GM21717 (cell line): ENCODE measurements at regions not wholly inside any gene's neighbourhood (a gene's known extent, or its start where the extent isn't known, plus 50 kb on each side); places are given as distances from the start of the nearest gene placed in this dataset.

Source experiments
- ATAC-seq: cut with Tn5 transposase; IDR thresholded peaks from one replicate; pipeline ENCODE4 v1.9.1; 2021; ENCODE audit warnings: mild to moderate bottlenecking, moderate library complexity; ENCODE audit not compliant: unreplicated experiment

DNA sequence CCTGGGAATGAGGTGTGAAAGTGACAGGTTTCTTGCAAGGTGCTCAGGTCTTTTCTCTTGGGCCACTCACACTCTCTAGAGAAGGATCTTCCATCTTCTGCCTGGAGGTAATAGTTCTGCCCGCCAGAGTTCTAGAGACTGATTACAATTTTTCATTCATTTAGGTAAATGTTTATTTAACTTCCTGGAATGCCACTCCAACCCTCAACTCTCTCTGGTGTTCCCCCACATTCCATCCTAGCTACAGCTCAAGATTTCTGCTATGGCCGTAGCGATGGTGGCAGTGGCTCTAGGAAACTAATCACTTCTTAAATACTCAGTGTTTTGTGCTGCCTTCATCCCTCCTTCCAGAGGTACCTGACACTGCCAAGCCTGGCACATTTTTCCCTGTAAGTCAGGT, 174.6 kb downstream of the WDR11 start:
- ATAC-seq: no peak

DNA sequence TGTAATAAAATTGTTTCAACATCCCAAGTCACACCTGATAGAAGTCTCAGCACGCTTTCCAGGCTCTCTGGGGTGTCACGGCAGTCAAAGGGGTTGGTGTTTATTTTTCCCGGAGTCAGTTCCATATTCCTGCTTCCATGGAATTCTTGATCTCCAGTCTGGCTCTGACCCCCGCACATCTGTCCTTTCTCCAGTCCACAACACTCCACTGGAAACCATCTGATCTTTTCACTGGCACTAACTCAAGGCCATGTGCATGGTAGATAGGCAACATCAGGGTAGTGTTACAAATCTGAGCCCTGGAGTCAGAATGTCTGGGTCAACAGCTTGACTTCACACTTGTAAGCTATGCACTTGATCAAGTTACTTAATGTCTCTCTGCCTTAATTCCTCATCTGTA, 176.2 kb downstream of the WDR11 start:
- ATAC-seq: no peak

DNA sequence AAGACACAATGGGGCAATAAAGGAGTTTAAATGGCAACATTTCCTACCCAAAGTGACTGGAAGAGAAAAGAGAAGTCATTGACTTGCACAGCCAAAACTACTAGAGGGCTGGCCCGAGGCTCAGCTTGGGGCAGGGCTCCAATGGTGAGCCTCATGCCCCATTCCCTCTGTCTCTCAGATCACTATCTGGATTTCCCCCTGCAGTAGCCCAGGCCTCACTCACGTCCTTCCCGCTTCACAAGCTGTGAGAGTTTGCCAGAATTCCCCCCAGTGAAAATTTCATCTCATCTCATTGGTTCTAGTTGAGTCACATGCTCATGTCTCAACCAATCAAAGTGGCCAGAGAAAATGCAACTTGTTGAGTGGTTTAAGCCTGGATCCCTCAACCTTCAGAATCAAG, 181.3 kb downstream of the WDR11 start:
- ATAC-seq: no peak

DNA sequence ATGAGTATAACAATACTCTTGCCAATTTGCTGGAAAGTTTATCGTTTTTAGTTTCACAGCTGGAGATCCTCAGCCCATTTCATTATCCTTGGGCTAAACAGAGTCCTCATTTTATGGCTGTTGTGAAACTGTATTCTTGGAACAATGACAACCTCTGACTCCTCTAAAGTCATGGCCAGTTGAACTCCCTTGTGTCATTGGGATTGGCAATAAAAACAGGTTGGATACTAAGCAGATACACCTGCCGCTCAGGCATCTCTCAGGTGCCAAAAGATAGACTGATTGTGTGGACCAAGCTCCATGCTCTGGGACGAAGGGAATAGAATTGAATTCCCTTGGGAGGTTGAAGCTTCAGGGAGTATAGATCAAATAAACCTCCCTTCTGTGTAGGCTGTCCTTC, 182.2 kb downstream of the WDR11 start:
- no peak for ATAC-seq

DNA sequence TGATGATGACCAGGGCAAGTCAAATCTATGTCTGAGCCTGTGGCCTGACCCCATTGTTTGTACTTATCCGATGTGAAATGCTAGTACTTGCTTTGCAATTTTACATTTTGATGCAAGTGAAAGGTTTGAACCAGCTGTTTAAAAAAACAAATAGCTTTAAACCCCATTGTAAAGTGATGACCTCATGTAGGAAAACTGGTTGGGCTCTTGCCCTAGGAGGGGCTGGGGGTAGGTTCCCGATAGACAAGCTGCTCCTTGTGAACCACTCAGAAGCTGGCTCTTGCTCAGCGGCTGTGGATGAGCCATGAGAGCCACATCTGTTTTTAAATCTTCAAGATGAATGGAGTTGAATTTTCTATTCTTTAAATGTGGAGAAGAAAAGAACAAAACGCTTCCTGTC, 185.3 kb downstream of the WDR11 start:
- ATAC-seq: no peak

DNA sequence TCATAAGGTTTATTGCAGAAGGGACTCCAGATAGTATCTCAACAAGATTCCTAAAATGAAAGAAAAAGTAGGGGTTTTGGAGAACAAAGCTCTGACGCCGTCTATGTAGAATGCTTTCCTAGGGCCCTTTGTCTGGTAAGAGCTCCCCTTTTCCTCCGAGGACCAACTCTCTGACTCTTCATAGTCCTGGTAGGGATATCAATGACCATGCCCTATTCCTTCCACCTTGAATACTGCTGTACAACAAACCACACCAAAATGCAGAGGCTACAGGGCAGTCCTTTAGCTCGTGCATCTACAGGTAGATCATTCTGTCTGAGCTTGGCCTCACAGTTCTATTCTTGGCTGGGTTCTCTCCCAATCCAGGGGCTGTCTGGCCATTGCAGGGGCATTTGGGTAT, 190.3 kb downstream of the WDR11 start:
- ATAC-seq: no peak

DNA sequence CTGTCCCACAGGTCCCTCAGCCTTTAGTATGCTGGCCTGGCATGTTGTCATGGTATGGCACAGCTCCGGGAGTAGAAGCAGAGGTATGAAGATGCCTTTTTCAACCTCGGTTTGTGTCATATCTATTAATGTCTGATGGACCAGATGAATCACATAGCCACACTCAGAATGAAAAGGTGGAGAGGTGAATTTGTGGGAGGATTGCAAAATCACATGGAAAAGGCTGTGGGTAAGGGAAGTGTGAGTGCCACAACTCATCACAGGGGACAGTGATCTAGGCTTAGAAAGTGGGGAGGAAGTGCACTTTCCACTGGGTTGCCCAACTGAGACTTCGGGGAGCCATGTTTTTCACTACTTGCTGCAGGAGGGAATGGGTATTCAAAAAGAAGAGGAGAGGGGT, 190.7 kb downstream of the WDR11 start:
- no peak for ATAC-seq

DNA sequence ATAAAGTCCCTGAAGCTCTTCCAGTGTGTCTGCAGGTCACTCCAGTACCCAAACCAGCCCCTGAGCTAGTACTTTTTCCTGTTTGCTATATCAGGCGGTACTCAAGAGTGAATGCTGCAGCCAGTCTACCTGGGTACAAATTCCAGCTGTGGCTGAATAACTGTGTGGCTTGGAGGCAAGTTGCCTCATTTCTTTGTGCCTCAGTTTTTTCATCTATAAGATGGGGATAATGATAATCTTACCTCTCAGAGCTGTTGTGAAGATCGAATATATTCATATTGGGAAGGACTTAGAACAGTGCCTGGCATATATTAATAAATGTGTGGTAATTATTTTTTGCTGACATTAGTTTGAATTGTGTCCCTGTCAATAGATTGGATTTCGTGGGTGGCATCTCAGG, 191.2 kb downstream of the WDR11 start:
- ATAC-seq: no peak

DNA sequence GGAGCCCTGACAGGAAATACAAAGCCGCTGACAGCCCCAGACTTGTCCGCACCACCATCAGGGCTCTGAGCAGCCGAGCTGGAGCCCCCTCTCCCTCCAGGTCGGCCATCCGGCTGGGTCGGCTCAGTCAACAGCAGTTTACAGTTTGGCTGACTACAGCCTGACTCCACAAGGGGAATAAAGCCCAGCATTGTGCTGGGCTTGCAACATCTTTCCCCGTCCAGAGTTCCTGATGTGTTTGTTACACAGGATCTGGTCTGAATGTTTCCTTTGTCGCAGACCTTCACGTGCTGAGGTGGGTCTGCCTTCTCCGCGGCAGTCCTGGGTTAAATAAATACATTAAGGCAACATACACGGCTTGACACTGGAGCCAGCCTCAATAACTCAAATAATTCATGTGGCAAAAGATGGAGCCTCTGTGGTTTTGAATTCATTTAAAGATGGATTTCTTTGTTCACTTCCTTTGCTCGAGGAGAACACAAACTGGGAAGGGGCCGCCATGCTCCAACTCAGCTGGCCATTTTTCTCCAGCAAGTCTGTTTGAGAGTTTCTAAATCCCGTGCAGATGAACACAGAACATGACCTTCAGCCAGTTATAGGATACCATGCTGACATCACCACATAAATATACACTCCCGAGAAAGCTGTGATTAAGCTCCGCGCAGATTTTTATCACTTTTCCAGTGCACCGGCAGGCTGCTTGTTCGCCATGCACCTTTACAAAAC, 192.1 kb downstream of the WDR11 start:
- ATAC-seq: no peak

DNA sequence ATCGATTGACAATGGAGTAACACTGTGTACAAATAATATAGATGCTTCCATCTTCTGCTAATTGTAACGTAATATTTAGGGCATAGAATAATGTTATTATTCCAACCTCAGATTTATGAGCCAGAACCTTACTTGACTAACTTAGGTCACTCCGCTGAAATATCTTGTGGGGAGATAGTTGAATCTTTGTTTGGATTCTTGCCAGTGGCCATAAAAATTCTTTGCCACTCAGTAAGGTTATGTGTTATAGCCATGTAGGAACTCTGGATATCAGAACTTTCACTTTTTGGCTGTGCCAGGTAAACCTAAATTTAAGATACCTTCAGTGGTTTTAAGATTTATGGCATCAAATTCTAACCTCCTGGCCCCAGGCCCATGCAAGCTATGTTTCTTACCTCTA, 197.6 kb downstream of the WDR11 start:
- ATAC-seq: no peak

DNA sequence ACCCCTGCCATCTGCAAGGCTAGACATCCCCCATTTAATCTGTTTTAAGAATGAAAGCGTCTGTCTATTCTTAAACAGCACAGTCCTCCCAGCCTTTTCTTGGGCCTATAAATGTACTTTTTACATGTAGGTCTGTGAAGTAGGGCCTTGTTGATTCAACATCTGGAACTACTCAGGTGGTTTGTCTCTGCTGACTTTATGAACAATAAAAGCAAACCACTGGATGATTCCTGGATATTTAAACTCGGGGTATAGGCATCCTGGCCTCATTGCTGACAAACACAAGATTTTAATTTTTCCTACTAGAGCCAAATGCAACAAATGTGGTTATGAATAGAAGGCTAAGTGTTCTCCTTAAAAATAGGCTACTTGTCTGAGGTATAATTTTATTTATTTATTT, 198.3 kb downstream of the WDR11 start:
- ATAC-seq: no peak

DNA sequence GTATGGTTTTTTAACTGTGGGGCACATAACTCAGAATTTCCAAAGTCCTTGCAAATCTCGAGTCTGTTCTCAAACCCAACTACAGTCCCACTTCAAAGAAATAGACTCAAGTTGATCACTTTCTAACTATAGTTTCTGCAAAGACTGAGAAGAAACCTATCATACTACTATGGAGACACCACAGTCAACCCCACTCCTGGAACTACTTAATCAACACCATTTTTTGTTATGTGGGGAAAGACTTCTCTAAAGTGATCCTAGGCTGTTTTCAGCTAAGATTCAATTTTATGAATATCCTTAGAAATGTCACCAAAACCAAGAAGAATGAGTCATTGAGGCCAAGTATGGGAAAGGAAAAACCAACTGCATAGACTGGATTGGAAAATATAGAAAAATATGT, 198.8 kb downstream of the WDR11 start:
- no peak for ATAC-seq

DNA sequence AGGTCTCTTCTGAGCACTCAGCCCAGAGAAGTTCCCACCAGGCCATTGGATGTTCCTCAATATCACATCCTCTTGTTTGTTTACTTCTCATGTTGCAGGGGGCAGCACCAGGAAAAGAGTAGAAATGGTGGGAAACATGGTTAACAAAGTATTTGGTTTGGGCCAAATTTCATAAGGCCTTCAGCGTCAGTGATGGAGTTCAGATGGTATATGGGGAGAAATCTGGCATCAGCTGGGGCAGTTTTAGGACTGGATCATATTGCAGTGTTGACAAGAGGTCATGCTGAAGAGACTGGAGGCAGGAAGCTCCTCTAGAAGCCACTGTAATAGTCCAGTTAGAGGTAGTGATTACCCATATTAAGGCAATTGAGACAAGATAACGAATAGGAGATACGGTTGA, 200.0 kb downstream of the WDR11 start:
- no peak for ATAC-seq

DNA sequence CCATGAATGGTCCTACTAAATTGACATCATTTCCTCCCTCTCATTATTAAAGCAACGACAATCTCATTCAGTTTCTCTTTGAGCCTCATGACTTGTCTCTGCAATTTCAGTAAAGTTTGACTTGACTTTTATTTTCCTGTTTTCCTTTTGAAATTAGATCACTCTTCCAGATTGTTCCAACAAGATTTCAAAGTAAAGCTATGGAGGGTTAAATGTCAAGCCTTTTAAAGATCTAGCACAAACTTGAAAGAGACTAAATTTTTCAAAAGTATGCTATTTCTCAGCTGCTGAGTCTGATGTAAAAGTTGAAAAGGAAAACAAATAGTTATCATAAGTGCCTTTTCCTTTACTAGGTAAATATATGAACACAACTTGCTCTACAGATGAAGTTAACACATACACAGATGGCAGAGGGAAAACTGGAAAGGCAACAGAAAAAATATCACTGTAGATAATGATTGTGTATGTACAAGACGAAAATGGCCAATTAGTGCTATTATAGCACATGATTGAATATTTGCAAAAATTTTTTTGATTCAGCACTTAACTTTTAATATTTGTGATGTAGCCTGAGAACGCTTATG, 200.6 kb downstream of the WDR11 start:
- ATAC-seq: no peak

DNA sequence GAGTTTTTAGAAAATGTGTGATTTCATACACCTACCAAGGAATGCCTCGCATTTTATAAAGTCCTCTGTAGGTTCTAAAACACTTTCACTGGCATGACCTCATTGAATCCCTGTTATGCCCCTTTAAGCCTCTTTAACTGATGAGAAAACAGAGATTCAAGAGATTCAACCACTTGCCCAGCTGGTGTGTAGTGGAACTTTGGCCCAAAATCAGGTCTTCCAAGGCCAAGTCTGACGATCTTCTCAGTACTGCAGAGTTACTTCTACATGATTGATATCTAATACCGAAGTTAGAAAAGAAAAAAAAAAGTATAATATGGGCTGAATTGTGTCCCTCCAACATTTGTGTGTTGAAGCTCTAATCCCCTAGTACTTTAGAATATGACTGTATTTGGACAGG, 202.0 kb downstream of the WDR11 start:
- ATAC-seq: no peak

DNA sequence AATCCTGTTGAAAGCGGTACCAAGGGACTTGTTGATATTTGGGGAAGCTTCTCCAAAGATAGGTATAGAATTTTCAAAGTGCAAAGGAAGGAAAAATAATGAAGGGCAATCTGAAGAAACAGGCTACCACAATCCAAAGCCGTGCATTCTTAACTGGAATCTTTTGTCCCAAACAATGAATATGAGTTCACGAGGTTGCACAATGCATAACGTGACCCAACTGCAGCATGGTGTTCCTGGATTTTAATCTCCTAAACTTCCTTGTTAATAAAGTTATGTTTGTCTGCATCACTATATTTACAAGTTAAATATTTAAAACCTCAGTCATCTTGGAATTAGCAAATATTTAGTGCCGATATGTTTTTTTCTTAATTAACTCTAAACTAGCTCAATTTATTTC, 203.7 kb downstream of the WDR11 start:
- no peak for ATAC-seq

DNA sequence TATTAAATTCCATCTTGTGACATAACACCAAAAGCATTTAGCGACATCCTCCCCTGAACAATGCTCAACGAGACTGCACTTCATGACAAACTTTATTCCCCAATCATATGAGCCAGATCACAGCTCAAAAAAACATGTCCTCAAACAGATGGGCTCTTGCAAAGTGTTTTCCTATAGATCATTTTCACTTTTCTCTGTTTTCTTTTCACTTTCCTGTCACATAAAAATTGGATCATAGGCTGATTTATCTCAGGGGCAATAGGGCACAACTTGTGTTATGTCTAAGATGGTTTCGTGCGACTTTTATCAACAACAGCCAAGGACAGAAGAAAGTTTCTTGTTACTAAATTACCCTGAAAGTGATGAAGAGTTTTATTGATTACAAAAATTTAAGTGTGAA, 206.1 kb downstream of the WDR11 start:
- ATAC-seq: no peak

DNA sequence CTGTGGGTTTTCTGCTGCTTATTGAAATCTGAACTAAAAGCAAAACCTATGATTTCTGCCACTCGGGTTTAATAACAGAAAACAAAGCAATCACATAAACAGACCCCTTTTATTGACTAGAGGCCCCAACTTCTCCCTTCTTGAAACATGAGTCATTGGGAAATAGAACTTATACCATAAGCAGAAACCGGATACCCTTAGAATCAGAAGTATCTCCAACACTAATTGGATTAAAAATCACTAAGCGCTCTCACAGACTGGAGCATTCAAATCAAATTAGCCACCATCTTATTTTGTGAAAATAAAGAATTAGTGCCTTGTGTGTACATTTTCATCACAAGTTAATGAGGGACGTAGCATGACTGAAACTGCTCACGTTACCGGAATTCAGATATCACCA, 206.9 kb downstream of the WDR11 start:
- ATAC-seq: no peak

DNA sequence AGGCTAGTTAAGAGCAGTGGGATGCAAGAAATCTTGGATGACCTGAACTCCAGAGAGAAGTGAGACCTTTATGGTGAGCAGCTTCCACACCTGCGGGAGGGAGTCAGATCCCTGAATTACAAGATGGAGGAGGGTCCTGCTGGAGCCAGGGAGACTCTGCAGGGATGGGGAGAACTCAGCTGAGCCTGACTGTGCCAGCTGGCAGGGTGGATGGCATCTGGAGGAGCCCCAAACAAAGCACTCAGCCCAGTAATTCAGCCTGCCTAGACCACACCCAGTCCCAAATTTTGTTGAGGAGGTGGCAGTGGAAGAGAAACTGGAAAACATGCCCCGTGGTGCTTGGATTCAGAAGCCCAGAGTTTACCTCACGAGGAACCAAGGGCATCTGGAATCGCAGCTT, 208.2 kb downstream of the WDR11 start:
- ATAC-seq: no peak

DNA sequence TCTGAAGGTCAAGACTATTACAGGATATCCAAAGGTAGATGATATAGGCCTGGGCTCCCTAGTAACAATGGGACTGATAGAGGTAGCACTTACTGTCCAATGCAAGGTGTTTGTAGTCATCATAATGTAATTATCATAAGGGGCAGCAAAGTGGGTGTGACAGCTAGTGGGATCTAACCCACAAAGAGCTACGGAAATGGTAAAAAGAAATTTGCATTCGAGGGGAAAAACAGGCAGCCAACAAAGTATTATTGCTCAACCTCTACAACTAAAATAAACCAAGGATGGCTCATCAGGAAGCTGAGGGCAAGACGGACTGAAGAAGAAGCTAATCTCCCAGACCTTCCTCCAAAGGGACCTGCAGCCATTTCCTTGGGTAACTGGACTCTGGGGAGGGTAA, 211.0 kb downstream of the WDR11 start:
- ATAC-seq: no peak

DNA sequence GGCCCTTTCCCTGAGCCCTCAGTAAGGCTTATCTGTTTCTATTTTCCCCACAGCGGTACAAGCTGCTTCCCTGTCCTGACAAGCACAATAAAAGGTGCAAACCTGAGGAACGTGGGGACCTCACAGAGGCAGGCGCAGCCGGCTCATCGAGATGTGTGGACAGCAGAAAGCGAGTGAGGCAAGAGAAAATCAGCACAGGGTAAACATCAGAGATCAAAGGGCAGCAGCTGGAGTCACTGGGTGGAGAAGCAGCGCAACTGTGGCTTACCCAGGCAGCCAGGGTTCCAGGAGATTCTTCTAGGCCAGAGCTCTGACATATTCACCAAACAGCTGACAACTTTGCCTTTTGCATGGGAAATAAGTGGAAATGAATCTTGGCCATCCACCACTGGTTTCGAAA, 212.6 kb downstream of the WDR11 start:
- ATAC-seq: no peak

DNA sequence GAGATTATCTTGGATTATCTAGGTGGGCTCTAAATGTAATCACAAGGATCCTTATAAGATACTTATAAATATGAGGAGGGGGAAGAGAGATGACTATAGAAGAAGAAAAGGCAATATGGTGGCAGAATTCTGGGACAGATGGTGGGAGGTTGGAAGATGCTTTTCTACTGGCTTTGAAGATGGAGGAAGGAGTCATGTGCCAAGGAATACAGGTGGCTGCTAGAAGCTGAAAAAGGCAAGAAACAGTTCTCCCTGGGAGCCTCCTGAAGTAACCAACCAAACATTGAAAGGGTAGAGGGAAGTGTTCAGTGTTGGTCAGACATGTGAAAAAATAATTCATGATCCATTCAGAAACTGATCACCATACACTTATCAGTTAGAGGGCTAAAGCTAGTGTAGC, 213.3 kb downstream of the WDR11 start:
- no peak for ATAC-seq

DNA sequence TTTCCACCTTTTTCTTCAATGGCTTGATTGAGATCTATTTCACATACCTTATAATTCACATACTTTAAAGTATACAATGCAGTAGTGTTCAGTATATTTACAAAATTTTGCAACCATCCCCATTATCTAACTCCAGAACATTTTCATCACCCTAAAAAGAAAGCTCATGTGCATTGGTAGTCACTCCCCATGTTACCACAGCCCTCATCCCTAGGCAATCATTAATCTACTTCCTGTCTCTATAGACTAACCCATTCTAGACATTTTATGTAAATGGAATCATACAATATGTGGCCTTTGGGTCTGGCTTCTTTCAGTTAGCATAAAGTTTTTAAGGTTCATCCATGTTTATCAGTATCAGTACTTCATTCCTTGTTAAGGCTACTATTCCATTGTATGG, 214.2 kb downstream of the WDR11 start:
- no peak for ATAC-seq
